ENCODE measurements at regions not wholly inside any gene's neighbourhood (a gene's known extent, or its start where the extent isn't known, plus 50 kb on each side); places are given as distances from the start of the nearest gene placed in this dataset.

DNA sequence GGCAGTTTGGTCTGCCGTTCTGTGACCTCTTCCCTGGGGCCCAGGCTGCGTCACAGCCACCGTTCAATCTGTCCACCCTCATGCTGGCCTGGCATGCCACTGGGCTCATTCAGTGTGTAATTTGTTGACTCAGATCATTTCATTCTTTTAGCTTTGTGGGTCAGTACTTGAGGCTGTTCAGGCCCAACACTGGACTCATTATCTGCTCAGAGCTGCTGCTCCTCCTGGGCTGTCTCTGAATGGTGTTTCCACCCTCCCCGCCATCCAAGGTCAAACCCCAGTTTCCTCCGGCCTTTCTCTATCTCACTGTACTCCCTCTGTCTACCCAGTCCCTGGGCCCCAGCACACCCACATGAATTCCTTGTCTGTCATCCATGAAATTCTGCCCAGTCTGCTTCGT, 152.4 kb upstream of the NCK2 start:
- DNase-seq = no peak

DNA sequence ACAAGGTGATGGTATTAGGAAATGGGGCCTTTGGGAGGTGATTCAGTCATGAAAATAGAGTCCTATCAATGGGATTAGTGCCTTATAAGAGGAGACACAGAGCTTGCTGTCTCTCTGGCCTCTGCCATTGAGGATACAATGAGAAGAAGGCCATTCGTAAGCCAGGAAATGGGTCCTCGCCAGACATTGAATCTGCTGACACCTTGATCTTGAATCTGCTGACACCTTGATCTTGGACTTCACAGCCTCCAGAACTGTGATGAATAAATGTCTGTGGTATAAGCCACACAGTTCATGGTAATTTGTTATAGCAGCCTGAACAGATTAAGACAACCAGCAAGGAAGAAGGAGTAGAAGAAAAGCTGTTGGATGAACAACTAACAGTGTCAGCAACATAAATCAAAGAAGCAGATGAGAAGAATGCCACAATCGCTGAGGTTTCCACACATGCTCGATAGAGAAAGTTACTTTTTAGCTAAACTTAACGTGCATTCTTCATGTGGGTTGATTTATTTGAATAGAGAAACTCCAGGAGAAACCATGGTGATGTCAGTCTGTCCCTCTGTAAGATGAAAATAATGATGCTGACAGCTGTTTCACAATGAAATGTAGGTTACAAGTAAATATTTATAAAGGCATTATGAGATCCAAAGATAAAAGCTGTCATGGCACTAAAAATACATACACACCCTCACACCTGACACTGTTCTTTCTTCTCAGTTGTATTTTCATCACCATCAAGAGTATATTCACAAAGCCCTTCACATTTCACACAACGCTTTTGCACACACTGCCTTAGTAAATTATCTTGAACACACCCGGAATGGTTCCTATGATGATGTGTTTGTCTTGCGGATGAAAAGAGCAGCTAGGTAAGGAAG, 153.7 kb upstream of the NCK2 start:
- no peak for DNase-seq

DNA sequence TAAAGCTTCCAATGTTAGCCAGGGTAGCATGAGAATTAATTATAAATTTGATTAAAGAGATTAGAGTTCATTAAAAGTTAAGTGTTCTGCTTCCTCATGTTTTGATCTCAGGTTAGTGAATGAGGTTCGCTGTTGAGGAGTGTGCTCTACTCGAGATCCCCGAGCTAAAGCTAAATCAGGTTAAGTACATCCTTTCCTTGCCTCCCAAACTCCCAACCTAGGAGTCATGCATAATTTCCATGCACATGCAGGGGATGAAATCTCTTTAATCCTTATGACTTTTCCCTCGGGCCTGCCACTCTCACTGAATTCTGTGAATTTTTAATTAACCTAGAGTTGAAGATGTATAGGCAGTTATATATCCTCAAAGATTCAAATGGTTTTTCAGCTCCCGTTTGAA, 156.1 kb upstream of the NCK2 start:
- DNase-seq = no peak

DNA sequence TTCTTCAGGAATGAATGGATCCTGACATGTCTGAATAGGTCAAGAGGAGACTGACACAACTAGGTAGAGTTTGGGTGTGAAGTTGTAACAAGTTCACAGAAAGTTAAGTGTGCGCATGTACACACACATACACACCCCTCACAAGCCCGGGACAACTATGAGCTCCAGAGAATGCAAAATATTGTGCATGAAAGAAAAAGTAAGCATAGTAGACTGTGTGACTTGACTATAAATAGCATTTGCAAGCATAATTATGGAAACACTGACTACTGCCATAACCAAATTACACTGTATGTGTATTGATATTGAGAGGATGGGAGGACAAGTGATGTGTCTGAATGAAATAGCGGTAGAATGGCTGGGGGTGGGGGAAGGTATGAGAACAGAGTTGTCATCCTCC, 157.1 kb upstream of the NCK2 start:
- DNase-seq = no peak

DNA sequence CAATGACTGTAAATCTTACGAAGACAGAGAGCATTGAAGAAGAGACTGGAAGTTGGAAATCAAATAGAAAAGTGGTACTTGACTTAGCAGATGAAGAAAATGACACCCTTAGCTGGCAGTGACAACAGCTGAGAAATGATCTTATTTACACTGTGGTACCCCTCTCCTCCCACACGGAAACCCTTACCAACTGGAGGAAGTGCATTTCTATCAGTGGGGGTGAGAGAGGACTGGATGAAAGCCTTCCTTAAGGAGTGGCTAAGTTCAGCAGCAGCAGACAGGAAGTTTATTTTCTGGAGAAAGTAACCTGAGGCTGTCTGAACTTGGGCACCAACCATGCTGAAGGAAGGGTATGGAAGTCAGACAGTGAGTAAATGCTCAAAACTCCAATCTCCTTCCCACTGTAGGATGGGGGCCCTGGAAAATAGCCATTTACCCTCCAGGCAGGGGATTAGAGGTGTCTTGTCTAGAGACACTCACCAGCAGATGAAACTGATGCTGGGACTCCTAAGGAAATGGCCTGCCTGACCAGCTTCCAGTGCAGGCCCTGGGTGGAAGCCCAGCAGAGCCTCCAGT, 160.2 kb upstream of the NCK2 start:
- no peak for DNase-seq

DNA sequence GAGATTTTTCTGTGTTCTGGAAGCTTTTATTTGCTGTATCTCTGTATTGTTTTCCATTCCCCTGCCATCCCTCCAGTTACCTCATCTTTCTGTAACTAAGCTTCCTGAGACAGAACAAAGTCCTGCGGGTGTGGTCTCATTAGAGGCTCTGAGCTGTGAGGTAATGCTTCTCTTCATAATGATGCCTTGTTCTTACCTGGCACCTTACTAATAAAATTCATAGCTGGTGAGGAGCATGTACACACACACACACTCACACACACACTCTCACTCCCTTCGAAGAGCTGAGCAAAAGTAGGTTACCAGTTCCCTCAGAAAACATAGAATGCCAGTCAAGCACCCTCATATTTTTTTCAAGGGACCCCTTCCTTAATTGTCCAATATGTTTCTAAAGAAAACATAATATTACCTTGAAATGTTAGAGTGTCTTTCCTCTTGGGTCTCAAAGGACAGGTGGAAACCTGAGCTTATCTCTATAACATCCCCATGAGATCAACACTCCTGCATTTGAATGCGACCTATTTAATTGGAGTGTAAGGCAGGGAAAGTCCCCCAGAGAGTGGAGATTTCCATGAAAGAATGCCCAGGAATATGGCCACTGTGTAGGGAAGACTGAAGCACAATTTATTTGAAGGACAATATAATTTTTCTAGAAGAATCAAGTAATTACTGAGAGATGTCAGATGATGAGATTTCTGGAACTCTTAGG, 161.6 kb upstream of the NCK2 start:
- DNase-seq = no peak

DNA sequence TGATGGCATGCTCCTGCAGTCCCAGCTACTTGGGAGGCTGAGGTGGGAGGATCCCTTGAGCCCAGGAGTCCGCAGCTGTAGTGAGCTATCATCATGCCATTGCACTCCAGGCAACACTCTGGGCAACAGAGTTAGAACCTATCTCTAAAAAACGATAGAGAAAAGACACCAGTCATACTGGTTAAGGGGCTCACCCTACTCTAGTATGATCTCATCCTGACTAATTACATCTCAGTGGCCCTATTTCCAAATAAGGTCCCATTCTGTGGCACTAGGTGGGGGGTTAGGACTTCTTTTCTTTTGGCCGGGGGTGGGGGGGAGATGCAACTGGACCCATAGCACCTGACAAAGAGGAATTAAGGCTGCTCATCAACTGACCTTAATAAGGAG, 163.2 kb upstream of the NCK2 start:
- no peak for DNase-seq

DNA sequence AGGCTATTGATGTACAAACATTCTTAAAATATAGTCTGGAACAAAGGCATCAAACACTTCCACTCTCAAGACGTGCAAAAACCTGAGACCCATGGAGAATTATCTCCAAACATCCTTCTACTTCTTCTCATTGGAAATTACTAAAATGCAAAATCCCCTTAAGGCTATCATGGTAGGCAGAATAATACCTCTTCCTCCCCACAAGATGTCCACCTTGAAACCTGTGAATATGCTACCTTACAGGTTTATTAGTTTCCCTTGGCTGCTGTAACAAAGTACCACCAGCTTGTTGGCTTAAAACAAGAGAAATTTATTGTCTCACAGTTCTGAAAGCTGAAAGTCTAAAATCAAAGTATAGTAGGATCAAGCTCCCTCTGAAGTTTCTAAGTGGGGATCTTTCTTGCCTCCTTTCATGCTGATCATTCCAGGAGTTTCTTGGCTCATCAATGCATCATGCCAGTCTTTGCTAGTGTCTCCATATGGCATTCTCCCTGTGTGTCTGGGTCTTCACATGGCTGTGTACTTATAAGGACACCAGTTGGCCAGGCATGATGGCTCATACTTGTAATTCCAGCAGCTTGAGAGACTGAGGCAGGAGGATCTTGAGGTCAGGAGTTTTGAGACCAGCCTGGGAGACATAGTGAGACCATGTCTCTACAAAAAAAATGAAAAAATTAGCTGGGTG, 163.7 kb upstream of the NCK2 start:
- no peak for DNase-seq

DNA sequence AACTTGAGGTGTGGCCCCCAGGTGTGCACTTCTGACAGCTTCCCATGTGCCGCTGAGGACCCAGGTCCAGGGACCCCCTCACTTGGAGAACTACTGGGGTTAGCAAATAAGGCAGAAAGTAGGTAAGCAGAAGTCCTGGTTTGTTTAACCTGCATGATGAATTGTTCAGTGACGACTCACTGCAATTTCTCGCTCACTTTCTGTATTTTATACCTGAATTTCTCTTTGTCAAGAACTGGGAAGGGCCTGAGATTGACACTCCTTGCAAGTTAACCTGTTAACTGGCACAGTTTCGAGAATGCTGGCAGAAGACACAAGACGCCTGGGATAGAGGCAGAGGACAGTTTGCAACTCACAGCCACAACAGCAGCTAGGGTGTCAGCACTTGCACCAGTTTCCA, 164.5 kb upstream of the NCK2 start:
- DNase-seq = no peak

DNA sequence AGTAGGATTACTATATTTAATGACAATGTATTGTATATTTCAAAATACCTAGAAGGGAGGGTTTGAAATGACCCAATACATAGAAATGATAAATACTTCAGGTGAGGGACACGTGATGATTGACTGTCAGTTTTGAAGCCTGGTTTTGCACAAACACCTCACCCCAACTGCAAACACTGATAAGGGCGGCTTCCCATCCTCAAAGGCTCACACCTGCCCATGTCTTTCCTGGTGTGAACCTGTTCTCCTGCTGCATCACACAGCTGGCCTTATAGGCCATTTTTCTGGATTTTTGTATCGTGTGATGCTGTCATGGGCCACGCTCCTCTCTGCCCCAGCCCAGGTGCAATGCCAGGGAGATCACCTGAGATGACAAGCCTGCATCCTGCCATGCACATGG, 166.5 kb upstream of the NCK2 start:
- no peak for DNase-seq

DNA sequence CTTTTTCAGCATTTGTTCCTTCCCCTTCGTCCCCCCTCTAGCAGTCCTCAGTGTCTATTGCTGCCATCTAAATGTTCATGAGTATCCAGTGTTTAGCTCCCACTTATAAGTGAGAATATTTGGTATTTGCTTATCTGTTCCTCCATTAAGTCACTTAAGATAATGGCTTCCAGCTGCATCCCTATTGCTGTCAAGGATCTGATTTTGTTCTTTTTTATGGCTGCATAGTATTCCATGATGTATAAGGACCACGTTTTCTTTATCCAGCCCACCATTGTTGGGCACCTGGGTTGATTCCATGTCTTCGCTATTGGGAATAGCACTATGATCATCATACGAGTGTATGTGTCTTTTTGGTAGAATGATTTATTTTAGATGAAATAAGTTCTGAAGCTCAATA, 166.9 kb upstream of the NCK2 start:
- no peak for DNase-seq

DNA sequence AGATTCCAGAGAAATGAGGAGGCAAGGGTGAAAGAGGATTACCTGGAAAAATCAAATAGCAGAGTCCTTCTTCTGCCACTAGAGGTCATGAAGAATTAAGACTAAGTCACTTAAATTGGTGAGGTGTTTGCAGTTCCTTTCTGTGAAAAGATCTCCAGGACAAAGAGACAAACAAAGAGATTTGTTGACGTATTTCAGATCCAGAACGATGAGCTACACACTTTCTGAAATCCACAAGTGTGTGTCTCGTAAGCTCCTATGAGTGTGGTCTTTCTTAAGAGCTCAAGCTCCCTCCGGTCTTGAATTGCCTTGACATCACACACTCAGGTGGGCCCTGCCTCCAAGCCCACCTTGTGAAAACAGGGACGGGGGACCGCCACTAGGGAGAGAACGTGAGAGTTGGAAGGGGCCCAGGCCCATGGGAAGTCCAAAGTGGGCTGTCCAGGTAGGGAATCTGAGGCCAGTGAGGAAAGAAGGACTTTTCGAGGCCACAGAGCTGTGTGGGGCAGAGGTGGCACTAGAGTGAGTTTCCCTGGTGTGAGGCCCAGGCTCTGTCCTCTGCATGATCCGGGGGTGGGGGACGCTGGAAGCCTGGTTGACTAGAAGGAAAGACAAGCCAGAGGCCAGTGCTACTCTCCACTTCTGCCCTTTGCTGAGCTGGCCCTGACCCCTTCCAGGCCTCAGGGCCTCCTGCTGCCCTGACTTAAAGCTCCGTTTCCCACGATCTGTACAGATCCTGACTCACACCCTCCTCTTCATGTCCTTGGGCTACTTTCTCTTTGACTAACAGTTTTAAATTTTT, 168.1 kb upstream of the NCK2 start:
- DNase-seq = no peak

DNA sequence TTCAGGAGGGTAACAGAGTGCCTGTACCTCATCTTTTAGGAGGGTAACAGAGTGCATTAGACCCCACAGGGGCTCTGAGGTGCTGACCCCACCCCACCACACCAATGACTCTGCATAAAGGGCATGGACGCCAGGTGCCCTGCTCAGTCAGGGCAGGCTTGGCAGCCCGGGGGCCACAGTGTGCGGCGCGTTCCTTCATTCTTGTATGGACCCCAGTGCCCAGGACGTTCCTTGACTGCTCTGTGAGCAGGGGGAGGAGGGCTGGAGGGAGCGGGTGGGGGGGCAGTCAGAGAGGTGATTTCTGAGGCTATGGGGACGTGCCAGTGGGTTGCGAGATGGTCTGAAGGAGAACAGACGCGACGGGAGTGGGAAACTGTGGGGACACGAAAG, 168.7 kb upstream of the NCK2 start:
- no peak for DNase-seq

DNA sequence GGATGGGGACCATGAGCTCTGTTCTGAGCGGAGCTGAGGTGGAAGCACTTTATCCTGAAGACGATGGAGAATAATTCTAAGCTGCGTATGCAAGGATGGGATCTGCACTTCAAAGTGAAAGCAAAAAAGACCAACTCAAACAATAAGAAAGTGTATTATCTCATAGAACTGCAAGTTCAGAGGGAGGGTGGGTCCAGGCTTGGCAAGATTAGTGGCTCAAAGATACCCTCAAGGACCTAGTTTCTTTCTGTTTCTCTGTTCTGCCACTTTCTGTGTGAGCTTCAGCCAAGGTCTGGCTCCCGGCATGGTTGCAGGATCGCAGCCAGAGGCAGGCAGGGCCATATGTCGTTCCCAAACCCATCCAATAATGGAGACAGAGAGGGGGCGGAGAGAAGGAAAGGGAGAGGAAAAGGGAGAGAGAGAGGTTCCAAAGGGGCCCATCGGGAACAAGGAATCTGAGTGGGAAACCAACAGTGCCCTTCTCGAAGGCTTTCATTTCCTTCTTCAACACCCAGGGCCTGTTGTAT, 169.2 kb upstream of the NCK2 start:
- no peak for DNase-seq

DNA sequence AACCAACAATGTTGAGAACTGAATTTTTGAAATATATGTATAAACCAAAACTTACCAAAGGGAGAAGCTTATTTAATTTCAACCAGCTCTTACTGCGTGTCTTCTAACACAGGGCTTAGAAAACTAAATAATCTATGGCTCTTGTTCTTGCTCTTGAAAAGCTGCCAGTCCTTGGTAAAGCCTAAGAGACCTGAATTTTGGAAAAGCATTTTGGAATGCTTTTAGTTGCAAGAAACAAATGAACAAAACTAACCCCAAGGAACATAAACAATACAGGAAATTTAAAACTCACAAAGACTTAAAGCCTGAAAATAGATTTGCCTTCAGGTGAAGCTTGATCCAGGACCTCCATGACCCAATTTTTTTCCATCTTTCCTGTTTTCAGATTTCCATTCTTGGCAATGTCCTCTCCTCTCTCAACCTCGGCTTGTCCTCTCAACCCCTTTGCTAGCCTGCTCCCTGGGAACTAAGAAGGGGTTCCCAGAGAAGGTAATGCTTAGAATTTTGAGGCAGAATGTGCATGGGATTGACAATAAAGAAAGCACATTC, 169.8 kb upstream of the NCK2 start:
- no peak for DNase-seq

DNA sequence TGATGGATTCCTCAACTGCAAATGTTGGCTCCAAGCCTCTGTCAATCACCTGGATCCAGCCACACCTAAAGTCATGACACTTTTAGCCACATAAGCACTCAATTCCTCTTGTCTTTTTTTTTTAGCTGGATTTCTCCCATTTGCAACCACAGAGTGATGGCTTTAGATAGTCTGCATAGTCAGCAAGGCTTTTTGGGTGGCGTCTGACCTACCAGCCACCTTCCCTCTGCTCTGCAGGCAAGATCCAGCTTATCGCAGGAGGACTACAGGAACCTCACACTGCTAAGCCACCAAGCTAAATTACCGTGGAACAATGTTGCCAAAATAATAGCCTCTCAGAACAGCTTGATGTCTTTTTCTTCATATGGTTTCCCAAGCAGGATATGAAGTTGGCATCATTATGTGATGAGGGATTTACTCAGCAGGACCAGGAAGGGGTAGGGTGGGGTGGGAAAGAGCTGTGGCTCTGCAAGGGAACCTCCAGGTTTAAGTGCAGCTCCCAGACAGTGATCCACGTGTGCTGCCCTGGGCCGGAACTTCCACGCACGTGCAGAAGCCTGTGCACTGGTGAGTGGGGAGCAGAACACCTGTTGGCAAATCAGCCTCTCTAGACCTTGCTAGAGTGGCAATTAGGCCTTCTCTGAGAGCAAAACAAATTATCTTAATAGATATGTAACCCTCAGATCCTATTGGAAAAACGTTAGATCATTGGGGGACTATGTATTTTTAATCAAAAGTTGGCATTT, 170.6 kb upstream of the NCK2 start:
- DNase-seq = no peak

DNA sequence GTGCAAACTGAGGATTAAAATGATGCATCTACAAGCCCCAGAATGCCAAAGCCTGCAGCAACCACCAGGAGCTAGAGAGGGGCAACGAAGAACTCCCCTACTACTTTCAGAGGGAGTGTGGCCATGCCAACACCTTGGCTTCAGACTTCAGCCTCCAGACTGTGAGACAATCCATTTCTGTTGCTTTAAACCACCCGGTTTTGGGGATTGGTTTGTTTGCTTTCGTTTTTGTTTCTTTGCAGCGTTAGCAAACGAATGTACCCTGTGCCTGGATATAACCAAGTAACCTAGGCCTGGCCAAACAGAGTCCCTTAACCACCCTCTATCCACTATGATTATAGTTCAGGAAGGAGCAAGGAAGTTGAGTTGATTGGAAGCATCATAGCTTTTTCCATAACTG, 171.2 kb upstream of the NCK2 start:
- no peak for DNase-seq

DNA sequence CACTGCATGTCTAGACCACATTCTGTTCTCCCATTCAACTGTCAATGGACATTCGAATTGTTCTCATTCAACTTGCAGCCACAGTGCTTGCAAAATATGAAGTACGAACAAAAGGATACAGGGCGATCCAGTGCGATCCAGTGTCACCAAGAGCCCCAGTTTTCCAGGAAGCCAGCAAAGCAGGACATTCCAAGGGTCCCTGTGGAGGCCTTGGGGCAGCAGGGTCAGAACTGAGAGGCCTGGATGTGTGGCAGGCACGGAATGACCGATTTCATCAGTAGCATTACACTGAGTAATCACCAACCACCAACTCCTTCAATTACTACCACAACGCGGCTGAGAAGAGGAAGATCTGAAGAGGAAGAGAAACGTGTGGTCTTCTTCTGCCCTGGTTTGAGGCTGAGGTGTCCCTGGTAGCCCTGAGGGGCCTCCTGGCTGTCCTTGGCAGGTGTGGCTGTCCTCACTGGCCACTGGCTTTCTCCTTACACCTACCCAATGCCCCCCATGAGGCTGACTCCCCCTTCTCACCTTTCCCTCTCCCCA, 172.7 kb upstream of the FHL2 start:
- no peak for DNase-seq

DNA sequence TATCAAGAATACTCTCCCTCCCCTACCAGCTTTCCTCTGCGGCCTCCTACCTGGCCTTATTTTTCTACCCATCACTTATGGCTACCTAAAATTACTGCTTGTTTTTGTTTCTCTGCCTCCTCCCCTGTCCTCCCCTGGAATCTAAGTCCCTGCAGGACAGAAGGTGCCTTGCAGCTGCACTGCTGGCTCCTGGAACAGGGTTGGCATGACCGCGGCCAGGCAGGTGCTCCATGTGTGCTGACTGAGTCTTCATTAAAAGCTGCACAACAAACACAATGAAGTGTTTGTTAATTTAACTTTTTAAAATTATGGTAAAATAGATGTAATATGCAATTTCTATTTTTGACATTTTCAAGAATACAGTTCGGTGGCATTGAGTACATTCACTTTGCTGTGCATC, 171.9 kb upstream of the FHL2 start:
- DNase-seq = no peak

DNA sequence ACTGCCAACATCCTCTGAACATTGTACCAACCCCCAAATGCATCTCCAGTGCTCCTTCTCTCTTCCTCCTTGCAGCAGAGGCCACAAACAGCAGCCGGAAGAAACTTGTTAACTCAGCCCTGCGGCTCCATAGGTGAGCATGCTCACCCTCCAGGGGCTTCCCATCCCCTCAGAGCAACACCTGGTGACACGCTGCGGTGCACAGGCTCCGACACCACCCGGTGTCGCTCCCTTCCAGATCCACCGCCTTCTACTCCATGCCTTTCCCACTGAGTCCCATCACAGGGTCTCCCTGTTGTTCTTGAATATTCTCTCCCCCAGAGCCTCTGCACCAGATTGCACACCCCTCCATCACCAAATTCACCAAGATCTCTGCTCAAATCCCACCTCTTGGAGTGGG, 171.5 kb upstream of the FHL2 start:
- DNase-seq = no peak

DNA sequence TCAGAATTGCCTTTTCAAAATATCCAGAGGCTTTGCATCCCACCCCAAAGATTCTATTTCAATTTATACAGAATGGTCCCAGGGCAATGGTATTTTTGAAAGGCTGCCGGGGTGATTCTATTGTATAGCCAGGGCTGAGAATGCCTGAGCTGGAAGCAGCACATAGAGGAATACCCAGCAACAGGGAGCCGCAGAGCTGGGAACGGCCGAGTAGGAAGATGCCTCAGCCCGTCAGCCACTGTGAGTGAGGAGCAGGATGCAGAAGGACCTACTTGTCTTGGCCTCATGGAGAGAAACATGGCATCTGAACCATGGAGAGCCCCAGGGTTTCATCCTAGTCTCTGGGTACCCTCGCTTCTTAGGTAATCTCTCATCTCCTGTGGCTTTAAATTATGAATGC, 170.8 kb upstream of the FHL2 start:
- DNase-seq = no peak

All from activated CD4-positive, CD25-positive, alpha-beta regulatory T cell (primary cell).